GM12891 (cell line): ENCODE measurements at regions not wholly inside any gene's neighbourhood (a gene's known extent, or its start where the extent isn't known, plus 50 kb on each side); places are given as distances from the start of the nearest gene placed in this dataset.

Source experiments
- POLR2A ChIP-seq: IDR thresholded peaks from 2 replicates; pipeline ENCODE4 v1.6.1; 2011; ENCODE audit warnings: low read depth, low read length, control low read depth
- POLR2AphosphoS5 ChIP-seq: IDR thresholded peaks from 2 replicates; pipeline ENCODE4 v1.6.1; 2011; ENCODE audit warnings: low read depth, low read length, control low read depth
- TAF1 ChIP-seq: IDR thresholded peaks from 2 replicates; pipeline ENCODE4 v1.6.1; 2011; ENCODE audit warnings: low read depth, low read length, control low read depth

DNA sequence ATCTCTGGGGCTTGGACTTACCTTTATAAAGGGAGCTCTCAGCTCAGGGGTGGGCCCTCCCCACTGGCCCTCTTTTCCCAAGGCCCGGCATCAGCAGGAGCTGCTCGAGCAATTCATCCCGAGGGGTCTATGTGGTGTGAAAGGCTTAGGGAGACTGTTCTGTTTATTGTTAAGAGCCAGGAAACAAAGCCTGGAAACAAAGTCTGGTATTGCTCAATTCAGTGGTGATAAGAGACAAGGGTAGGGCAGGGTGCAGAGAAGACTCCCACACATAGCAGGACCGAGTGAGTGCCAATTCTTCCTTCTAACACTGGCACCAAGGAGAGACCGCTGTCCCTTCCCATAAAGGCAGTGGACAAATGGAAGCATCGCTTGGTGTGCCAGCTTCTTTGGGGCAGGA is 750.7 kb downstream of the KCNJ18 start:
- TF ChIP-seq TAF1 (no peak), POLR2AphosphoS5 (no peak), POLR2A (no peak)
